Activated CD4-positive, alpha-beta memory T cell treated with anti-CD3 and anti-CD28 coated beads, Interleukin-2, amount 10 ng/mL, durations not matched to agents 7 days and 5 days (primary cell): ENCODE measurements at regions not wholly inside any gene's neighbourhood (a gene's known extent, or its start where the extent isn't known, plus 50 kb on each side); places are given as distances from the start of the nearest gene placed in this dataset.

Source experiments
- CTCF ChIA-PET: fragments of 350-600 bp; sonication (Branson Sonifier 250); formaldehyde crosslinking; loops from one replicate; lab custom pipeline; 2021; ENCODE audit warnings: antibody characterized with exemption, inconsistent platforms; lab: Charles Lee
- POLR2A ChIA-PET: fragments of 350-600 bp; sonication (Branson Sonifier 250); formaldehyde crosslinking; loops from one replicate; lab custom pipeline; 2021; ENCODE audit warnings: antibody characterized with exemption; lab: Charles Lee
- DNase-seq: peaks from one replicate; pipeline ENCODE4 v3.0.0-alpha.2; 2020
- H3K27ac Mint-ChIP-seq: one replicate; pipeline ENCODE4 v1.8.0; 2021; ENCODE audit warnings: mild to moderate bottlenecking, mixed read lengths
- H3K27me3 Mint-ChIP-seq: one replicate; pipeline ENCODE4 v1.8.0; 2021; ENCODE audit warnings: mixed read lengths
- H3K36me3 Mint-ChIP-seq: one replicate; pipeline ENCODE4 v1.8.0; 2021; ENCODE audit warnings: low read depth, mixed read lengths
- H3K4me1 Mint-ChIP-seq: one replicate; pipeline ENCODE4 v1.8.0; 2021; ENCODE audit warnings: mixed read lengths
- H3K4me3 Mint-ChIP-seq: one replicate; pipeline ENCODE4 v1.8.0; 2021; ENCODE audit warnings: mild to moderate bottlenecking, mixed read lengths
- H3K9me3 Mint-ChIP-seq: one replicate; pipeline ENCODE4 v1.8.0; 2021; ENCODE audit warnings: mixed read lengths

DNA sequence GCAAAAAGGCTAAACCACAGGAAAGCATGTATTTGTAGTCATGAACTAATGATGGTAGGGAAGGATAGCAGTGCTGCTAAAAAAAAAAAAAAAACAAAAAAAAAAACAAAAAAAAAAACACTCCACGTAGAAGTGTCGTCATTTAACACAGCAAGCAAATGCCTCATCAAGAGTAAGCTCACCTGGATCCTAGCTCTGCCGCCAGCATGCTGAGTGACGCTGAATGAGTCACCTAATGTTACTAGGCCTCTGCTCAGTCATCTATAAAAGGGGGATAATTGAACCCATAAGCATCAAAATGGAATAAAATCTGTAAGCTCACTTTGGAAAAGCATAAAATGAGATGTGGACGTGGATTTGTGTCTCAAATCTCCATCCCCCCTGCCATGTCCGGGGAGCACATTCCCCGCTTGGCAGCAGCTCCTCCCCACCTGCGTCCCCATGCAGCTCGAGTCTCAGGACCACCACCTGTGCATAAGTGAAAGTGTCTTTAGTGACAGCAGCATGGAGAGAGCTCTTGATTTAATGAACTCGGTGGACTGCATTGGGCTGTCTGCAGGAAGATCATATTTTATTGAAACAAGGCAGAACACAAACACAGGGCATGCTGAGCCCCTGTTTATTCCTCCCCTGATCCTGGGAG lies 427.5 kb downstream of the LRATD1 start:
- Mint-ChIP-seq H3K27ac (no peak overlapping the region), H3K27me3 (peaks cover 10% of the 10 kb centered on the region), H3K4me1 (no peaks in the 10 kb centered on the region), H3K36me3 (no peaks in the 10 kb centered on the region), H3K9me3 (no peaks in the 10 kb centered on the region), H3K4me3 (no peak overlapping the region)
- DNase-seq, result no peak
- POLR2A ChIA-PET, result no interaction called here
- CTCF ChIA-PET, result no interaction called here

DNA sequence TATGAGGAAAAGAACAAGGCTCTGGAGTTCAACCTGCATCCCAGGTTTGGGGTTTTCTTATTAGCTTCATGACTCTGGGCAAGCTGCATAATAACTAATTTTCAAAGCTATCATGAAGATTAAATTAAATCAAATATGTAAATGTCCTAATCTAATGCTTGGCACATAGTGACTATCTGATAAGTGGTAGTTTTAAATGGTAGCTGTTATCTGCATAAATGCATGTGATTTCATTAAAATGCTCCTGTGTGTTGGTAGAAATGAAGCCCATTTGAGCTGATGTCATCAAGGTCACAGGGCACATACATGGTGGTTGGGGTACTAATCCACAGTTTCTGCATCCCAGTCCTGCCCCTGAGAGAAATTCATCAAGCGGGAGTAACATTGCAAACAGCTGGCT lies 428.8 kb downstream of the LRATD1 start:
- CTCF ChIA-PET, result no interaction called here
- POLR2A ChIA-PET, result no interaction called here

DNA sequence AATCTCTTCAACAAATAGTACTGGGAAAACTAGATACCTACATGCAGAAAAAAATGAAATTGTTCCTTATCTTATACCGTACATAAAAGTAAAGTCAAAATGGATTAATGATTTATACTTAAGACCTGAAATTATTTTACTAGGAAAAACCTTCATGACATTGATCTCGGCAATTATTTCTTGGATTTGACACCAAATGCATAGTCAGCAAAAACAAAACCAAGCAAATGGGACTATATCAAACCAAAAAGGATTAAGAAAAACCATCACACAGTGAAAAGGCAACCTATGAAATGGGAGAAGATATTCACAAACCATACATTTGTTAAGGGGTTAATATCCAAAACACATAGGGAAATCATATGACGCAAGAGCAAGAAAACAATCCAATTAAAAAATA lies 433.6 kb downstream of the LRATD1 start:
- H3K27me3 Mint-ChIP-seq, result peaks cover 6% of the 10 kb centered on the region
- no peak overlapping the region for H3K27ac Mint-ChIP-seq
- no peaks in the 10 kb centered on the region for H3K4me1 Mint-ChIP-seq
- no peak overlapping the region for H3K4me3 Mint-ChIP-seq
- H3K36me3 Mint-ChIP-seq, result no peaks in the 10 kb centered on the region
- ChIA-PET CTCF (no interaction called here), POLR2A (no interaction called here)
- H3K9me3 Mint-ChIP-seq, result no peaks in the 10 kb centered on the region
- no peak for DNase-seq

More for the DNA sequence above, 428.8 kb downstream of the LRATD1 start:
- Mint-ChIP-seq H3K27ac (no peak overlapping the region), H3K4me1 (no peaks in the 10 kb centered on the region), H3K27me3 (peaks cover 6% of the 10 kb centered on the region), H3K4me3 (no peak overlapping the region), H3K9me3 (no peaks in the 10 kb centered on the region), H3K36me3 (no peaks in the 10 kb centered on the region)
- no peak for DNase-seq

DNA sequence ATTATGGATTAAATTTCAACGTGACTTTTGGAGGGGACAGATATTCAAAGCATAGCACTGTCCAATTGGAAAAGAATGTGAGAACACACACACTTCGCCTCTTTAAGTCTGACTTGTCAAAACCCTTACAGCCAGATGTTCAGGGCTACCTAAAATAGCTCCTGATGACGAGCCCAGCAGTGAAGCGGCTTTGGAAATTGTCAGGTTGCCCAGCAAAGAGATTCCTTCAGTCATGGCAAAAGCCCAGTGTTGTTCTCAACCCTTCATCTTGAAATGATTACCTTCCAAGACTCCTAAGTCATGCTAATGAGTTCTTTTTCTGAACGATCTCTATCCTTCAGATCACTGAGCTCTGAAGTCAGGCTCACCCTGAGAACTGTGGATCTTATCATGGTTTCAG lies 436.6 kb downstream of the LRATD1 start:
- Mint-ChIP-seq H3K4me1 (no peaks in the 10 kb centered on the region), H3K27ac (no peak overlapping the region), H3K9me3 (no peaks in the 10 kb centered on the region), H3K36me3 (no peaks in the 10 kb centered on the region), H3K27me3 (peaks cover 3% of the 10 kb centered on the region), H3K4me3 (no peak overlapping the region)
- ChIA-PET CTCF (interaction anchor here (1.3 kb wide), 1 partner anchor 11 kb away, joined by 5 read pairs; no protein-coding TSS in a partner anchor), POLR2A (no interaction called here)
- no peak for DNase-seq

DNA sequence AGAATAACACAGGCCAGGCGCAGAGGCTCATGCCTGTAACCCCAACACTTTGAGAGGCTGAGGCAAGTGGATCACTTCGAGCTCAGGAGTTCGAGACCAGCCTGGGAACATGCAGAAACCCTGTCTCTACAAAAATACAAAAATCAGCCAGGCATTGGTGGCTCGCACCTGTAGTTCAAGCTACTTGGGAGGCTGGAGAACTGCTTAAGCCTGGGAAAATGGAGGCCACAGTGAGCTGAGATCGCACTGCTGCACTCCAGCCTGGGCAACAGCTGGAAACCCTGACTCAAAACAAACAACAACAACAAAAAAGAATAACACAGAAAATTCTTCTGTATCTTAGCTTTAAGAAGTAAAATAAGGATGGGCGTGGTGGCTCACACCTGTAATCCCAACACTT lies 440.3 kb downstream of the LRATD1 start:
- Mint-ChIP-seq H3K27ac (no peak overlapping the region), H3K36me3 (no peaks in the 10 kb centered on the region), H3K27me3 (peaks cover 8% of the 10 kb centered on the region), H3K4me1 (no peaks in the 10 kb centered on the region), H3K4me3 (no peak overlapping the region), H3K9me3 (no peaks in the 10 kb centered on the region)
- ChIA-PET CTCF (no interaction called here), POLR2A (no interaction called here)
- no peak for DNase-seq

DNA sequence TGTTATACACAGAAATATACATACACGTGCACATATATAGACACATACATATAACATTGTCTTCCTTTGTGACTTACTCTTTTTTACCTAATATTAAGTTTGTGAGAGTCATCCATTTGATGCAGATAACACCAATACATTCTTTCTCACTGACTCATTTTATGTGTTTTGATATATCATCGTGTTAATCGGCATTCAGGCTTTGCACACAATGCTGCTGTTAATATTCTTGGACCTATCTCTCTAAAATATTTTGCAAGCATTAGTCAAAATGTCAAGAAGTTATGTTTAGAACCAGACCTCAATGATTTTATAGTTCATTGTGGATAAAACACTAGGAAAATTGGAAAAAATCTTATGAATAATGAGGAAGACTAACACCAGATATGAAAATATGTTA lies 441.1 kb downstream of the LRATD1 start:
- CTCF ChIA-PET, result no interaction called here
- no peak overlapping the region for H3K27ac Mint-ChIP-seq

DNA sequence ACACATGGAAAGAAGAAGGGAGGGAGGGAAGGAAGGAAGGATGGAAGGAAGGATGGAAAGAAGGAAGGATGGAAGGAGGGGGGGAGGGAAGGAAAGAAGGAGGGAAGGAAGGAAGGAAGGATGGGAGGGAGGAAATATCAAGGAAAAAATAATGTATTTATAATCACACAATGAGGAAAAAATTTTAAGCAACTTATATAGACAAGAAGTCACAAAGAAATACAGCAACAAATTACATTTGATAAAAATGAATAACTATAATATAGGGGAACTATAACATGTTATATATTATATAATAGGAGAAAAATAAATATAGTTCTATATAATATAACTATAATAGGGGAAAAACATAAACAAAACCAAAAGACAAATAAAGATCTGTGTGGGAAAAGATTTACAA lies 441.8 kb downstream of the LRATD1 start:
- Mint-ChIP-seq H3K27me3 (peaks cover 8% of the 10 kb centered on the region), H3K27ac (no peak overlapping the region), H3K9me3 (no peaks in the 10 kb centered on the region), H3K4me3 (no peak overlapping the region), H3K36me3 (no peaks in the 10 kb centered on the region), H3K4me1 (no peaks in the 10 kb centered on the region)
- CTCF ChIA-PET, result no interaction called here
- POLR2A ChIA-PET, result no interaction called here
- DNase-seq, result no peak

More for the DNA sequence above, 441.1 kb downstream of the LRATD1 start:
- Mint-ChIP-seq H3K4me1 (no peaks in the 10 kb centered on the region), H3K36me3 (no peaks in the 10 kb centered on the region), H3K27me3 (peaks cover 8% of the 10 kb centered on the region), H3K9me3 (no peaks in the 10 kb centered on the region), H3K4me3 (no peak overlapping the region)
- POLR2A ChIA-PET, result no interaction called here
- no peak for DNase-seq

DNA sequence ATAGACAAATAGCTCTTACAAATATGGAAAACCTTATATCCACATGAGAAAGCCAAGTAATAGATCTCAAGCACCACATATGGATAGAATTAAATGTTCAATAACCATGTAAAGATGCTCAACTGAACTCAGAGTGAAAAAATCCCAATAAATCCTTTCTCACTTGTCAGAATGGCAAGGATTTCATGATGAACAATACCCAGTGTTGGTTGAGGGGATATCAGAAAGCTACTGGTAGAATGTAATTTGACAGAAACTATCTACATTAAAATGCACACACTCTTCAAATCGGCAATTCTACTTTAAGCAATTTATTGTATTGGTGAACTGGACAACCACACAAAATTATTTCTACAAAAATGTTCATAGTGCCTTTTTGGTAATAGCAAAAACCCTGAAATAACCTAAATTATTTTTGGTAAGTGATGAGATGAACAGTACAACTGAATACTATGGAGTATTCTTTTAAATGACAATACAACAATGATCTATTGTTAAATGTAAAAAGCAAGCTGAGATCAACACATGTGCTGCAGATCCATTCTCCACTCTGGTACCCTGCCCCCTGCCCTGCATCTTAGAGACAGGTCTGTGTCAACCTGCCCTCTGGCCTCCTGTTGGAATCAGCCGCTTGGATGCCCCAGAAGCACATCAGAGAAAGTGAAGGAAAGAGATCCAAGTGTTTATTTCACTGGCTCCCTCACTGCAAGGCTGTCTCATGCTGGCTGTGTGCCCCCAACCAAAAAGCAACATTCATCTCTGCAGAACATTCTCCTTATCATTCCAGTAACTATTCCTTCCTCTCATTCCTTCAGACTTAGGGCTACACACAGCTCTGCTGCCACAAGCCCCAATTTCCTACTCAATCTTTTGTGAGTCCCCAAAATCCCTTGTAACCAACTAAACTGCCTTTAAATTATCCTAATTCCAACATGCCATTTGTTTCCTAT lies 442.5 kb downstream of the LRATD1 start:
- H3K27me3 Mint-ChIP-seq, result peaks cover 8% of the 10 kb centered on the region

DNA sequence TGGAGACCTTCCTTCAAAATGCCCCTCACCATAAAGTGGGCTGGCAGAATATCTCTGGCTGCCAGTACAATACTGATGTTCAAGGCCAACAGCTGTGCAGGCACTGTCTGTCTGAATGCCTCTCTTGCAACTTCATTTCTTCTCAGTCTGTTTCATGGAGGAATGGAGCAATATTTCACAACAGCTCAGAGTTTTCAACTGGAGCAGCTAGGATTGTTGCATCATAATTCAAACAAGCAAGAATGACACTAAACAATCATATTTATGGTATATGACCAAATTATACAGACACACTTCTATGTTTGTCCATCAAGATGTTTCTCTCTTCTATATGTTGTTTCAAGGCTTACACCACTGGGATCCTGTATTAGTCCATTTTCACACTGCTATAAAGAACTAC lies 444.2 kb downstream of the LRATD1 start:
- no peak for DNase-seq
- CTCF ChIA-PET, result no interaction called here
- H3K36me3 Mint-ChIP-seq, result no peaks in the 10 kb centered on the region

More for the DNA sequence above, 442.5 kb downstream of the LRATD1 start:
- Mint-ChIP-seq H3K27ac (no peak overlapping the region), H3K4me1 (no peaks in the 10 kb centered on the region), H3K4me3 (no peak overlapping the region), H3K36me3 (no peaks in the 10 kb centered on the region), H3K9me3 (no peaks in the 10 kb centered on the region)
- no peak for DNase-seq
- POLR2A ChIA-PET, result no interaction called here
- CTCF ChIA-PET, result no interaction called here

DNA sequence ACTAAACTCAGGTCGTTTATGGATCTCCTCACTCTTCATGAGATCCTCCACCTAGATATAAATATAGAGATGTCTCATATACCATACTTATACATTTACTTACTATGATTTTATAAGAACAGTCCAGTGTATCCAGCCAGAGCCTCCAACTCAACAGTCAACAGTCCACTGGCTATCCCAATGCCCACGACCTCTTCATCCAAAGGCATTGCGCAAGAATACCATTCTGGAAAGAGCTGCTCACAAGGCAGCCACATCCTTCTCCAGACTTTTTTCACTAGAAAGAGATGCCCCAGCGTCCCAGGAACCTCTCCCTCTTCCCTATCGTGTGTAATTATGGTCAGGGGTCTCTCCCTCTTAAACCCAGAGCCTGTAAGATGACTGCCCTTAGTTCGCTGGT lies 448.8 kb downstream of the LRATD1 start:
- H3K4me3 Mint-ChIP-seq, result no peak overlapping the region
- no peaks in the 10 kb centered on the region for H3K9me3 Mint-ChIP-seq
- CTCF ChIA-PET, result no interaction called here
- H3K27me3 Mint-ChIP-seq, result peaks cover 2% of the 10 kb centered on the region
- H3K27ac Mint-ChIP-seq, result no peak overlapping the region
- no peaks in the 10 kb centered on the region for H3K36me3 Mint-ChIP-seq
- no peak for DNase-seq
- no peaks in the 10 kb centered on the region for H3K4me1 Mint-ChIP-seq
- POLR2A ChIA-PET, result no interaction called here

More for the DNA sequence above, 444.2 kb downstream of the LRATD1 start:
- Mint-ChIP-seq H3K9me3 (no peaks in the 10 kb centered on the region), H3K4me1 (no peaks in the 10 kb centered on the region), H3K4me3 (no peak overlapping the region), H3K27me3 (peaks cover 9% of the 10 kb centered on the region), H3K27ac (no peak overlapping the region)
- POLR2A ChIA-PET, result no interaction called here

DNA sequence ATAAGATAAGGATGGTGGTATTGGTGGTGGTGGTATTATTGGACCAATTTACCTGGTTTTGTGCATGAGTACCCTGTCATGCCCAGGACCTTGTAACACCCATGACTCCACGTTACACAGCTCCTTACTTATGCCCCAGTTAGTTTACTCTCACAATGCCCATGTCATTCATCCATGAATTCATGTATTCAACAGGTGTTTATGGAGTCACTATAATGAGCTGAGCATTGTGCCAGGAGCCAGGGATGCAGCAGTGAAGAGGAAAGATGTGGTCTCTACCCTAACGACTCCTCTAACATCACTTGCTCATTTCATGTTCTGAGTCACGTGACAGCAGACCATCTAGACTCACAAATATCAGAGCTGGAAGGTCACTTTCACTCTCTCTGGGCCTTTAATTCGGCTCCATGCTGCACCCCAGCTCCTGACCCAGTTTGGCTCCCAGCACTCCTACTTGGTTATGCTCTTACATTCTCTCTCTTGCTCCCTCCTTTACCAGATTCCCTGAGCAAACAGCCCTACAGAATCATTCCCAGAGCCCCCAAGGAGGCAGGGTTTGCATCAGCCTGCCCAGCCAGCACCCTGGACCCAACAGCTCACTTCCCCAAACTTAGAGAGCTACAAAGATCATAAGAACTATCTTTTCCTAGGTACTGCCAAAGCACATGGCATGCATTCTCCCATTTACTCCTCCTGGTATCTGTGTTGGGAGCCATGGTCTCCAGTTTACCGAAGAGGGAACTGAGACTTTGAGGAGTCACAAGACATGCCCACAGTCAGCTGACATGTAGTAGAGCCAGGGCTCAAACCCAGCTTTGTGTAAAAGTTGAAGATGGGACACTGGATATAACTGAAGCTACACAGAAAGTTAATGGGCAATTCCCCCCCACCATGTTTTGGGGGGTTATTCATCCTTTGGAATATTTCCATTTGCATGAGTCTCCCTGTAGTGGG lies 449.9 kb downstream of the LRATD1 start:
- CTCF ChIA-PET, result interaction anchor here (0.8 kb wide), 1 partner anchor 26 kb away, joined by 3 read pairs; no protein-coding TSS in a partner anchor
- Mint-ChIP-seq H3K4me3 (no peak overlapping the region), H3K9me3 (no peaks in the 10 kb centered on the region), H3K27ac (no peak overlapping the region), H3K4me1 (no peaks in the 10 kb centered on the region), H3K27me3 (peaks cover 2% of the 10 kb centered on the region), H3K36me3 (no peaks in the 10 kb centered on the region)
- POLR2A ChIA-PET, result no interaction called here
- no peak for DNase-seq

DNA sequence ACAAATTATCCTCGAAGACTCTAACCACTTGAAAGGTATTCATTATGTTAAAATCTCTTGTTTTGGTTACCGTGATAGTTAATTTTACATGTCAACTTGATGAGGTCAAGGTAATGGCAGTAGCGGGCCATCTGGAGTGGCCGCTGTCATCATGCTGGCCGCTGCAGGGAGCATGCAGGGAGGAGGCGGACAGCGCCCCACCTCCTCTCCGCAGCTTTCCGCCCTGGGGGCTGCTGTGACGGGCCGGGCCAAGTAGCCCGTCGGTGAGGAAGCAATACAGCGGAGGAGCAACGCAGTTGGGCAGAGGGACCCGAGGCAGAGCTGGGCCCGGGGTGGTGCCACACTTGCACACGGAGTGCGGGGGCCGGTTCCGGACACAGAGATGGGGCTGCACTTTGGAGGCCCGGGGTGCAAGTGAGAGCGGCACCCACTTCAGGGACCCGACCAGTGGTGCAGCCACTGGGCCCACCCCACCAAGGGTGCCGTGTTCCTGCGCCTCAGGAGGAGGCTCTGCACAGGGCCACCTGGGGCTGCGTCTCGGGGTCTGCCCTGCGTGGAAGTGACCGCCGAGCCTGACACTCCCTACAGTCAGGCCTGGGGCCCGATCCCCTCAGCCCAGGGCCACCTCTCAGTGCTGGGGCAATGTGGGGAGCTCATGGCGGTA lies 452.4 kb downstream of the LRATD1 start:
- Mint-ChIP-seq H3K4me3 (no peak overlapping the region), H3K4me1 (no peaks in the 10 kb centered on the region), H3K9me3 (no peaks in the 10 kb centered on the region), H3K27ac (no peak overlapping the region), H3K27me3 (peaks cover 4% of the 10 kb centered on the region), H3K36me3 (no peaks in the 10 kb centered on the region)
- POLR2A ChIA-PET, result no interaction called here
- DNase-seq, result no peak
- CTCF ChIA-PET, result no interaction called here
